GM23338 (cell line): ENCODE measurements at regions not wholly inside any gene's neighbourhood (a gene's known extent, or its start where the extent isn't known, plus 50 kb on each side); places are given as distances from the start of the nearest gene placed in this dataset.

Source experiments
- ATAC-seq: fragments of 200-7000 bp; cut with Tn5 transposase; 3 replicates; pipeline ENCODE4 v1.9.1; 2020
- DNase-seq: peaks from one replicate; pipeline ENCODE4 v3.0.0-alpha.2; 2015; ENCODE audit warnings: low spot score
- H2AFZ ChIP-seq: fragments of 200-600 bp; sonication (generic); 2 replicates; pipeline ENCODE4 v1.8.0; 2016; ENCODE audit warnings: antibody characterized with exemption, mild to moderate bottlenecking, moderate library complexity
- H3F3A ChIP-seq: fragments of 200-600 bp; sonication (generic); replicated peaks from 2 replicates; pipeline ENCODE4 v1.8.0; 2017; ENCODE audit warnings: antibody characterized with exemption, mixed run types, low read depth
- H3K27ac ChIP-seq: fragments of 200-600 bp; sonication (generic); 2 replicates; pipeline ENCODE4 v1.6.1; 2016; ENCODE audit warnings: low read depth
- H3K27me3 ChIP-seq: fragments of 200-600 bp; sonication (generic); 2 replicates; pipeline ENCODE4 v1.8.0; 2016; ENCODE audit warnings: mild to moderate bottlenecking, mixed run types, moderate library complexity; ENCODE audit not compliant: insufficient read depth
- H3K36me3 ChIP-seq: fragments of 200-600 bp; sonication (generic); 2 replicates; pipeline ENCODE4 v1.8.0; 2016; ENCODE audit warnings: mild to moderate bottlenecking; ENCODE audit not compliant: insufficient read depth
- H3K4me1 ChIP-seq: fragments of 200-600 bp; sonication (generic); 2 replicates; pipeline ENCODE4 v1.8.0; 2016; ENCODE audit warnings: mild to moderate bottlenecking, moderate library complexity; ENCODE audit not compliant: insufficient read depth
- H3K4me2 ChIP-seq: fragments of 200-600 bp; sonication (generic); 2 replicates; pipeline ENCODE4 v1.7.1; 2017; ENCODE audit warnings: mixed run types
- H3K4me3 ChIP-seq: fragments of 200-600 bp; sonication (generic); 2 replicates; pipeline ENCODE4 v1.6.1; 2016; ENCODE audit warnings: mixed run types
- H3K79me2 ChIP-seq: fragments of 200-600 bp; sonication (generic); replicated peaks from 2 replicates; pipeline ENCODE4 v1.8.0; 2017; ENCODE audit warnings: mild to moderate bottlenecking; ENCODE audit not compliant: insufficient read depth
- H3K9me2 ChIP-seq: fragments of 200-600 bp; sonication (generic); 2 replicates; pipeline ENCODE4 v1.8.0; 2017; ENCODE audit not compliant: insufficient read depth
- H4K20me1 ChIP-seq: fragments of 200-600 bp; sonication (generic); replicated peaks from 2 replicates; pipeline ENCODE4 v1.8.0; 2017; ENCODE audit warnings: mild to moderate bottlenecking; ENCODE audit not compliant: insufficient read depth
- H3K27ac Mint-ChIP-seq: 2 replicates; pipeline ENCODE4 v1.8.0; 2020; ENCODE audit warnings: inconsistent platforms, mild to moderate bottlenecking, moderate library complexity, mixed read lengths
- H3K27me3 Mint-ChIP-seq: 3 replicates; pipeline ENCODE4 v1.8.0; 2022; ENCODE audit warnings: low read depth, mild to moderate bottlenecking, moderate library complexity, mixed read lengths, inconsistent platforms; ENCODE audit not compliant: insufficient read depth, poor library complexity
- H3K36me3 Mint-ChIP-seq: 3 replicates; pipeline ENCODE4 v1.8.0; 2021; ENCODE audit warnings: low read depth, mild to moderate bottlenecking, inconsistent platforms, moderate library complexity, mixed read lengths
- H3K4me1 Mint-ChIP-seq: 3 replicates; pipeline ENCODE4 v1.8.0; 2020; ENCODE audit warnings: mild to moderate bottlenecking, inconsistent platforms, mixed read lengths
- H3K4me3 Mint-ChIP-seq: 3 replicates; pipeline ENCODE4 v1.8.0; 2021; ENCODE audit warnings: moderate library complexity, mild to moderate bottlenecking, inconsistent platforms, mixed read lengths
- H3K9me3 Mint-ChIP-seq: 3 replicates; pipeline ENCODE4 v1.8.0; 2020; ENCODE audit warnings: moderate library complexity, mild to moderate bottlenecking, inconsistent platforms, mixed read lengths
- CREB1 ChIP-seq: fragments of 250-450 bp; sonication (Bioruptor Pico); IDR thresholded peaks from 2 replicates; pipeline ENCODE4 v1.5.0; 2020; ENCODE audit warnings: low read depth, mild to moderate bottlenecking, moderate library complexity
- CTCF ChIP-seq, 2 experiments: fragments of 200-600 bp in 1 of 2; sonication (generic) in 1 of 2; conservative IDR thresholded peaks; 2 replicates each; pipeline versions ENCODE4 v1.5.1 to v1.6.1; 2016 to 2017; ENCODE audit warnings: antibody characterized with exemption in 2 of 2, low read depth in 2 of 2, mild to moderate bottlenecking in 2 of 2, moderate library complexity in 1 of 2
- ETS1 ChIP-seq: IDR thresholded peaks from 2 replicates; pipeline ENCODE4 v1.6.1; 2016; ENCODE audit warnings: antibody characterized with exemption
- EZH2 ChIP-seq: fragments of 200-600 bp; sonication (generic); IDR thresholded peaks from one replicate; pipeline ENCODE4 v1.8.0; 2017; ENCODE audit warnings: antibody characterized with exemption, mild to moderate bottlenecking, low read depth; ENCODE audit not compliant: unreplicated experiment
- EZH2phosphoT487 ChIP-seq: fragments of 200-600 bp; sonication (generic); IDR thresholded peaks from one replicate; pipeline ENCODE4 v1.8.1; 2018; ENCODE audit warnings: antibody characterized with exemption; ENCODE audit not compliant: unreplicated experiment
- JUNB ChIP-seq: IDR thresholded peaks from one replicate; pipeline ENCODE4 v1.6.1; 2016; ENCODE audit warnings: antibody characterized with exemption; ENCODE audit not compliant: unreplicated experiment
- NANOG ChIP-seq: IDR thresholded peaks from 2 replicates; pipeline ENCODE4 v1.6.1; 2016; ENCODE audit warnings: antibody characterized with exemption, borderline replicate concordance
- POLR2AphosphoS5 ChIP-seq: IDR thresholded peaks from 2 replicates; pipeline ENCODE4 v1.6.1; 2016; ENCODE audit warnings: antibody characterized with exemption, low read depth
- REST ChIP-seq: IDR thresholded peaks from one replicate; pipeline ENCODE4 v1.6.1; 2018; ENCODE audit warnings: antibody characterized with exemption; ENCODE audit not compliant: unreplicated experiment
- STAT1 ChIP-seq: IDR thresholded peaks from one replicate; pipeline ENCODE4 v1.6.1; 2016; ENCODE audit warnings: antibody characterized with exemption; ENCODE audit not compliant: unreplicated experiment
- ZNF114 ChIP-seq: fragments of 250-450 bp; sonication (Bioruptor Pico); IDR thresholded peaks from 2 replicates; pipeline ENCODE4 v1.5.0; 2020; ENCODE audit warnings: mild to moderate bottlenecking, moderate library complexity
- ZNF331 ChIP-seq: fragments of 250-450 bp; sonication (Bioruptor Pico); IDR thresholded peaks from 2 replicates; pipeline ENCODE4 v1.5.0; 2020; ENCODE audit warnings: low read depth, mild to moderate bottlenecking, moderate library complexity
- ZNF462 ChIP-seq: fragments of 250-450 bp; sonication (Bioruptor Pico); IDR thresholded peaks from 2 replicates; pipeline ENCODE4 v1.5.0; 2020; ENCODE audit warnings: mild to moderate bottlenecking, moderate library complexity

DNA sequence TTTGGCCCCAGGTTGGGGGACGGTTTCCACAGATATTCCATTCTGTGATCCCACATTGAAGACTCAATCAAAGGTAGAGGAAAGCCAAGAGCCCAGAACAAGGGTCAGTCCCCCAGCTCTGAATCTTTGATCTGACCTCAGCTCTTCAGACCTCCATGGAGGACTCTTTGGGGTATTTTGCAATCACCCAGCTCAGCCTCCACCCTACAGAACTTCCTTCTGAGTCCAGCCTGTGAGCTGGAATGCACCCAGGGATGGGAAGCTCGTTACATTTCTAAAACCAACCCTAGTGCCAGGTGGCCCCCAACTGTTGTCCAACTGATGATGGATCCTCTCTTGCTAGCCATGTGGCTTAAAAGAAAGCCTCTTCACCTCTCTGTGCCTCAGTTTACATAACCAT lies 335.3 kb downstream of the MN1 start:
- peaks cover 10% of the 10 kb centered on the region for H3K4me1 ChIP-seq
- H3K9me3 Mint-ChIP-seq: no peaks in the 10 kb centered on the region; the same call in 2 of the 3 replicates
- H3K9me2 ChIP-seq: peaks cover 14% of the 10 kb centered on the region; the same call in 1 of the 2 replicates
- no peaks in the 10 kb centered on the region for H3K27me3 ChIP-seq
- no peaks in the 10 kb centered on the region for H3K36me3 Mint-ChIP-seq
- H3K4me3 ChIP-seq: no peak overlapping the region
- no peak for ATAC-seq
- H2AFZ ChIP-seq: no peak overlapping the region
- H3K36me3 ChIP-seq: no peaks in the 10 kb centered on the region
- H3K4me1 Mint-ChIP-seq: peaks cover 13% of the 10 kb centered on the region
- no peaks in the 10 kb centered on the region for H3K27me3 Mint-ChIP-seq
- H4K20me1 ChIP-seq: no peaks in the 10 kb centered on the region
- TF ChIP-seq ETS1 (no peak), ZNF462 (CRISPR knock-in tag) (no peak), EZH2 (no peak), ZNF331 (CRISPR knock-in tag) (no peak), EZH2phosphoT487 (no peak), POLR2AphosphoS5 (no peak), NANOG (no peak), STAT1 (no peak), CREB1 (CRISPR knock-in tag) (no peak), JUNB (no peak), REST (no peak), ZNF114 (CRISPR knock-in tag) (no peak), CTCF (conservative IDR thresholded peaks at IDR 0.05; ENCODE audit: low read depth in 2 of 2) (no peak)
- no peak for DNase-seq
- 0 out of 2 replicates have a peak, but pooled peaks cover 3% of the 10 kb centered on the region for H3F3A ChIP-seq
- H3K27ac ChIP-seq: no peak overlapping the region
- no peak overlapping the region for H3K27ac Mint-ChIP-seq
- H3K79me2 ChIP-seq: no peaks in the 10 kb centered on the region
- H3K4me3 Mint-ChIP-seq: no peak overlapping the region
- no peak overlapping the region for H3K4me2 ChIP-seq
